ENCODE measurements at regions not wholly inside any gene's neighbourhood (a gene's known extent, or its start where the extent isn't known, plus 50 kb on each side); places are given as distances from the start of the nearest gene placed in this dataset.

- no peaks in the 10 kb centered on the region for H3K79me2 ChIP-seq (ENCODE audit: low read depth)
- no peak overlapping the region for H3K27ac ChIP-seq
- no peak overlapping the region for H3K4me3 ChIP-seq
- no peak overlapping the region for H3K4me2 ChIP-seq
- H3K4me1 ChIP-seq = no peaks in the 10 kb centered on the region
- peaks cover 2% of the 10 kb centered on the region for H3K27me3 Mint-ChIP-seq (ENCODE audit: insufficient read depth, low read depth)
- no peak overlapping the region for H3K9ac ChIP-seq
- no peak overlapping the region for H2AFZ ChIP-seq (replicated peaks)
- peaks cover 32% of the 10 kb centered on the region for H3K9me3 Mint-ChIP-seq
- no peak overlapping the region for H3K27ac Mint-ChIP-seq
- DNase-seq (ENCODE audit: low spot score) = no peak
- H3K9me3 ChIP-seq (ENCODE audit: low read depth) = no peaks in the 10 kb centered on the region
- H3K27me3 ChIP-seq = no peaks in the 10 kb centered on the region
- no peak for TF ChIP-seq EZH2 (IDR thresholded peaks at IDR 0.05)
- TF ChIP-seq CTCF (IDR thresholded peaks at IDR 0.05) = no peak
- no peak for TF ChIP-seq EZH2phosphoT487 (IDR thresholded peaks at IDR 0.05)
- H3K4me3 Mint-ChIP-seq = no peak overlapping the region
- no peaks in the 10 kb centered on the region for H3K36me3 Mint-ChIP-seq
- no peaks in the 10 kb centered on the region for H3F3A ChIP-seq (ENCODE audit: low read depth)
- no peaks in the 10 kb centered on the region for H3K4me1 Mint-ChIP-seq
- H4K20me1 ChIP-seq (ENCODE audit: low read depth) = no peaks in the 10 kb centered on the region
- no peaks in the 10 kb centered on the region for H3K36me3 ChIP-seq
Observed at GRCh38 chr6:121639021-121639420, 203.6 kb downstream of the GJA1 start.

GRCh38 chr6:121641158-121641557, 205.7 kb downstream of the GJA1 start:
- Histone ChIP-seq H3K9ac (no peak overlapping the region), H3K79me2 (ENCODE audit: low read depth) (no peaks in the 10 kb centered on the region), H3K4me3 (no peak overlapping the region), H3K9me3 (ENCODE audit: low read depth) (no peaks in the 10 kb centered on the region), H3K4me2 (no peak overlapping the region), H3K4me1 (no peaks in the 10 kb centered on the region), H3K36me3 (no peaks in the 10 kb centered on the region), H4K20me1 (ENCODE audit: low read depth) (no peaks in the 10 kb centered on the region), H2AFZ (replicated peaks) (no peak overlapping the region), H3F3A (ENCODE audit: low read depth) (no peaks in the 10 kb centered on the region), H3K27me3 (no peaks in the 10 kb centered on the region), H3K27ac (no peak overlapping the region)
- Mint-ChIP-seq H3K27ac (no peak overlapping the region), H3K4me1 (no peaks in the 10 kb centered on the region), H3K4me3 (no peak overlapping the region), H3K9me3 (peaks cover 20% of the 10 kb centered on the region), H3K36me3 (no peaks in the 10 kb centered on the region), H3K27me3 (ENCODE audit: insufficient read depth, low read depth) (no peaks in the 10 kb centered on the region)
- DNase-seq (ENCODE audit: low spot score) = no peak
- no peak for TF ChIP-seq EZH2 (IDR thresholded peaks at IDR 0.05)
- no peak for TF ChIP-seq CTCF (IDR thresholded peaks at IDR 0.05)
- TF ChIP-seq EZH2phosphoT487 (IDR thresholded peaks at IDR 0.05) = no peak

GRCh38 chr6:121645100-121645745, 209.8 kb downstream of the GJA1 start:
- Histone ChIP-seq H3K4me2 (no peak overlapping the region), H3K4me1 (no peaks in the 10 kb centered on the region), H3K36me3 (no peaks in the 10 kb centered on the region), H4K20me1 (ENCODE audit: low read depth) (no peaks in the 10 kb centered on the region), H3K9me3 (ENCODE audit: low read depth) (no peaks in the 10 kb centered on the region), H3K9ac (no peak overlapping the region), H3K4me3 (no peak overlapping the region), H3K27me3 (no peaks in the 10 kb centered on the region), H3F3A (ENCODE audit: low read depth) (no peaks in the 10 kb centered on the region), H3K27ac (no peak overlapping the region), H2AFZ (replicated peaks) (no peak overlapping the region), H3K79me2 (ENCODE audit: low read depth) (no peaks in the 10 kb centered on the region)
- Mint-ChIP-seq H3K27me3 (ENCODE audit: insufficient read depth, low read depth) (no peaks in the 10 kb centered on the region), H3K36me3 (no peaks in the 10 kb centered on the region), H3K9me3 (peaks cover 11% of the 10 kb centered on the region), H3K4me1 (no peaks in the 10 kb centered on the region), H3K27ac (no peak overlapping the region), H3K4me3 (no peak overlapping the region)
- TF ChIP-seq EZH2 (IDR thresholded peaks at IDR 0.05) = no peak
- no peak for TF ChIP-seq EZH2phosphoT487 (IDR thresholded peaks at IDR 0.05)
- TF ChIP-seq CTCF (IDR thresholded peaks at IDR 0.05) = no peak
- no peak for DNase-seq (ENCODE audit: low spot score)

Data from neural progenitor cell (in vitro differentiated cells).